K562 (cell line): ENCODE measurements at regions not wholly inside any gene's neighbourhood (a gene's known extent, or its start where the extent isn't known, plus 50 kb on each side); places are given as distances from the start of the nearest gene placed in this dataset.
A peak's percentile ranks its signal among the peaks of the same experiment; 100 is the strongest.

Experiments used
- ATAC-seq: fragments of 200-7000 bp; cut with Tn5 transposase; 3 replicates; pipeline ENCODE4 v1.9.1; 2020; ENCODE audit warnings: moderate library complexity
- BruUV-seq: library from RNA; stranded (reverse); fragments of 400-500 nt; replicated peaks from 2 replicates; lab custom pipeline; 2021; lab: Mats Ljungman, UMichigan
- CTCF ChIA-PET: fragments of 300-600 bp; formaldehyde crosslinking; extraction: SDS; loops from one replicate; lab custom pipeline; 2021; ENCODE audit warnings: low intra/inter-chr PET ratio; lab: Yijun Ruan, JAX
- POLR2A ChIA-PET: fragments of 300-600, 350-650 bp; sonication (Branson Sonifier 250); formaldehyde crosslinking; extraction: SDS; loops from one replicate; lab custom pipeline; 2021; ENCODE audit warnings: antibody characterized with exemption, inconsistent platforms; lab: Yijun Ruan, JAX
- DNase-seq, 4 experiments: peaks; one replicate each; pipeline versions ENCODE4 v3.0.0 to v3.0.0-alpha.2; 2011 to 2018; ENCODE audit warnings: low spot score in 3 of 4, mixed read lengths in 3 of 4; ENCODE audit errors: extremely low read depth in 1 of 4
- FAIRE-seq: peaks from 2 replicates; lab custom pipeline; 2011; peaks lifted over from hg19 to GRCh38; lab: Jason Lieb, UNC
- H2AFZ ChIP-seq: 2 replicates; pipeline ENCODE4 v1.6.0; 2011; ENCODE audit warnings: low read depth, low read length, control low read depth, inconsistent platforms
- H3K27ac ChIP-seq: fragments of 200-600 bp; 3 replicates; pipeline ENCODE4 v1.8.0; 2011; ENCODE audit warnings: low read depth, mild to moderate bottlenecking, control low read depth, inconsistent platforms, low read length, moderate library complexity, mixed read lengths; ENCODE audit errors: extremely low read depth
- H3K27me3 ChIP-seq, 2 experiments: fragments of 300-600 bp in 1 of 2; 2 replicates in 1 of 2; 3 replicates in 1 of 2; pipeline versions ENCODE4 v1.6.0 to v1.8.0; 2011; ENCODE audit warnings: inconsistent platforms in 2 of 2, low read length in 2 of 2, mild to moderate bottlenecking in 1 of 2, mixed read lengths in 1 of 2, moderate library complexity in 1 of 2; ENCODE audit not compliant: control insufficient read depth in 2 of 2, insufficient read depth in 2 of 2
- H3K36me3 ChIP-seq: fragments of 300-600 bp; 3 replicates; pipeline ENCODE4 v1.8.0; 2011; ENCODE audit warnings: mild to moderate bottlenecking, low read length, inconsistent platforms; ENCODE audit not compliant: control insufficient read depth, insufficient read depth
- H3K4me1 ChIP-seq, 2 experiments: fragments of 200-600 bp in 1 of 2; replicated peaks in 1 of 2; 2 replicates in 1 of 2; 3 replicates in 1 of 2; pipeline versions ENCODE4 v1.5.1 to v1.8.0; 2011; ENCODE audit warnings: inconsistent platforms in 2 of 2, low read length in 2 of 2, mild to moderate bottlenecking in 1 of 2, mixed read lengths in 1 of 2, moderate library complexity in 1 of 2; ENCODE audit not compliant: control insufficient read depth in 2 of 2, insufficient read depth in 2 of 2
- H3K4me2 ChIP-seq: 2 replicates; pipeline ENCODE4 v1.6.1; 2011; ENCODE audit warnings: low read length, control low read depth, inconsistent platforms, mixed read lengths; ENCODE audit not compliant: insufficient read depth
- H3K4me3 ChIP-seq: fragments of 200-600 bp; sonication (generic), shearing (Covaris generic); 2 replicates; pipeline ENCODE4 v1.5.1; 2016; ENCODE audit warnings: control low read depth, inconsistent platforms
- H3K79me2 ChIP-seq: fragments of 200-600 bp; 3 replicates; pipeline ENCODE4 v1.8.0; 2011; ENCODE audit warnings: low read length, inconsistent platforms; ENCODE audit not compliant: control insufficient read depth, insufficient read depth
- H3K9ac ChIP-seq, 2 experiments: 2 replicates each; pipeline versions ENCODE4 v1.6.0 to v1.6.1; 2011; ENCODE audit warnings: low read depth in 2 of 2, low read length in 2 of 2, control low read depth in 1 of 2, inconsistent platforms in 1 of 2, mild to moderate bottlenecking in 1 of 2, mixed read lengths in 1 of 2; ENCODE audit not compliant: insufficient read depth in 1 of 2
- H3K9me1 ChIP-seq: one replicate; pipeline ENCODE4 v1.6.0; 2011; ENCODE audit warnings: inconsistent platforms, mild to moderate bottlenecking, low read length, moderate library complexity; ENCODE audit not compliant: control insufficient read depth, insufficient read depth
- H3K9me3 ChIP-seq: replicated peaks from 2 replicates; pipeline ENCODE4 v1.5.1; 2011; ENCODE audit warnings: low read depth, low read length, inconsistent platforms; ENCODE audit not compliant: control insufficient read depth, insufficient read depth
- H4K20me1 ChIP-seq: replicated peaks from 2 replicates; pipeline ENCODE4 v1.6.1; 2011; ENCODE audit warnings: low read length, inconsistent platforms, mixed read lengths; ENCODE audit not compliant: control insufficient read depth, insufficient read depth
- GATAD2A ChIP-seq: fragments of 450-650 bp; IDR thresholded peaks from 2 replicates; pipeline ENCODE4 v1.6.1; 2017
- IFI16 ChIP-seq: fragments of 250-450 bp; sonication (Bioruptor Pico); IDR thresholded peaks from 2 replicates; pipeline ENCODE4 v2.1.2; 2022; ENCODE audit warnings: mild to moderate bottlenecking, inconsistent platforms
- JUND ChIP-seq, 2 experiments: IDR thresholded peaks; 2 replicates in 1 of 2; 3 replicates in 1 of 2; pipeline ENCODE4 v1.6.1; 2011; ENCODE audit warnings: borderline replicate concordance in 2 of 2, low read depth in 2 of 2, low read length in 2 of 2, improper control_type of control experiment in 1 of 2, missing biosample characterization in 1 of 2, missing genetic modification characterization in 1 of 2, missing genetic modification reagents in 1 of 2
- KLF16 ChIP-seq: IDR thresholded peaks from 2 replicates; pipeline ENCODE4 v1.6.1; 2016; ENCODE audit warnings: antibody characterized with exemption
- POLR2H ChIP-seq: IDR thresholded peaks from 2 replicates; pipeline ENCODE4 v1.6.1; 2016; ENCODE audit warnings: missing genetic modification characterization, low read depth, mild to moderate bottlenecking, control low read depth, missing compliant biosample characterization, moderate library complexity
- PYGO2 ChIP-seq: fragments of 450-650 bp; IDR thresholded peaks from 2 replicates; pipeline ENCODE4 v1.6.1; 2016; ENCODE audit warnings: mild to moderate bottlenecking, missing genetic modification characterization, moderate library complexity, missing compliant biosample characterization
- ZC3H11A ChIP-seq: IDR thresholded peaks from 2 replicates; pipeline ENCODE4 v1.6.1; 2012; ENCODE audit warnings: low read depth, low read length, improper control_type of control experiment
- ZNF232 ChIP-seq: sonication (generic); formaldehyde crosslinking; IDR thresholded peaks from 2 replicates; pipeline ENCODE4 v1.8.0; 2022; ENCODE audit warnings: mild to moderate bottlenecking, missing genetic modification reagents
- ZNF3 ChIP-seq: fragments of 250-450 bp; sonication (Bioruptor Pico); IDR thresholded peaks from 2 replicates; pipeline ENCODE4 v1.5.0; 2021; ENCODE audit warnings: mild to moderate bottlenecking, moderate library complexity
- ZNF561 ChIP-seq: fragments of 450-650 bp; formaldehyde crosslinking; conservative IDR thresholded peaks from 2 replicates; pipeline ENCODE4 v1.4.0; 2020; ENCODE audit warnings: mild to moderate bottlenecking, moderate library complexity
- ZNF584 ChIP-seq: fragments of 200-800 bp; sonication (Bioruptor generic); IDR thresholded peaks from 2 replicates; pipeline ENCODE4 v1.6.1; 2016; ENCODE audit warnings: low read depth, mild to moderate bottlenecking, missing genetic modification characterization, missing compliant biosample characterization
- ZNF589 ChIP-seq: fragments of 200-800 bp; sonication (Bioruptor generic); IDR thresholded peaks from 2 replicates; pipeline ENCODE4 v1.6.1; 2016; ENCODE audit warnings: low read depth, missing genetic modification characterization, missing compliant biosample characterization
- ZNF76 ChIP-seq: fragments of 250-450 bp; sonication (Bioruptor Pico); IDR thresholded peaks from 2 replicates; pipeline ENCODE4 v1.4.0; 2020; ENCODE audit warnings: mild to moderate bottlenecking, moderate library complexity, borderline replicate concordance
- WGBS: fragments of 100-300 bp; shearing (Covaris generic); methylation state at CpG from one replicate; pipeline ENCODE4 v1.1.6; 2016; ENCODE audit warnings: low coverage, mixed read lengths; ENCODE audit not compliant: insufficient coverage; ENCODE audit errors: missing lambda C conversion rate; 5-methylcytosine and 5-hydroxymethylcytosine counted together
- in situ Hi-C: fragments of 300-500 bp; cut with MboI; formaldehyde crosslinking; loops from 4 replicates; pipeline ENCODE4 v1.15.0; 2018; ENCODE audit warnings: inconsistent platforms, mixed read lengths
- intact Hi-C: fragments of 100-400 bp; cut with micrococcal nuclease; formaldehyde crosslinking; loops from 2 replicates; pipeline ENCODE4 v1.14.2; 2022
- TF ChIP-seq, protein P1 (sequence below): fragments of 450-650 bp; conservative IDR thresholded peaks from 2 replicates; pipeline ENCODE4 v1.6.1; 2016; ENCODE audit warnings: missing genetic modification characterization, low read depth, mild to moderate bottlenecking, missing compliant biosample characterization, moderate library complexity
- TF ChIP-seq, protein P2 (sequence below): sonication (generic); formaldehyde crosslinking; IDR thresholded peaks from 2 replicates; pipeline ENCODE4 v1.8.1; 2022; ENCODE audit warnings: missing genetic modification reagents
- TF ChIP-seq, protein P3 (sequence below): sonication (generic); formaldehyde crosslinking; IDR thresholded peaks from 2 replicates; pipeline ENCODE4 v1.8.0; 2022; ENCODE audit warnings: mild to moderate bottlenecking, missing genetic modification reagents, borderline replicate concordance

DNA sequence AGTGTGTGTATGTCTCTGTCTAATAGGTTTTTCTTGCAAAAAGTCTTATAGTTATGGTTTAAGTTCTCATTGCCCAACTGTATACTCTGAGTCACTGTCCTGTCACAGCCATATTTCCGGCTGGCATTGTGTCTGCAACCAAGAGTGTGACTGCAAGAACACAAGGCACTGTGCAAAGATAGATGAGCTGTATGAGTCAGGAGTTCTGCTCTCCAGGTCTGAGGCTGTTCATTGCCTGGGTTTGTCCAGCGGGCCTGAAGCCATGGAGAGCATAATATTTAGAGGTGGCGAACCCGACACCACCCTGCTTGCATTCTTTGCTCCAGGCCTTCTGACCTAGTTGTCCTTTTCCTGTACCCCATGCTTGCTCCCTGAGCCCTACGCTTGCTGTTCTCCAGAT lies 50.9 kb upstream of the CNIH3 start (continued):
- TF ChIP-seq POLR2H (tag) (no peak), IFI16 (no peak), JUND (IDR thresholded peaks at IDR 0.05; ENCODE audit: borderline replicate concordance, low read depth, low read length) (peak; percentile 66; the same call in 1 of the 2 replicates), JUND (tag; IDR thresholded peaks at IDR 0.05; ENCODE audit: borderline replicate concordance, low read depth, low read length) (peak; percentile 31; the same call in 1 of the 3 replicates)
- TF ChIP-seq, all 486 proteins: peak for 10

DNA sequence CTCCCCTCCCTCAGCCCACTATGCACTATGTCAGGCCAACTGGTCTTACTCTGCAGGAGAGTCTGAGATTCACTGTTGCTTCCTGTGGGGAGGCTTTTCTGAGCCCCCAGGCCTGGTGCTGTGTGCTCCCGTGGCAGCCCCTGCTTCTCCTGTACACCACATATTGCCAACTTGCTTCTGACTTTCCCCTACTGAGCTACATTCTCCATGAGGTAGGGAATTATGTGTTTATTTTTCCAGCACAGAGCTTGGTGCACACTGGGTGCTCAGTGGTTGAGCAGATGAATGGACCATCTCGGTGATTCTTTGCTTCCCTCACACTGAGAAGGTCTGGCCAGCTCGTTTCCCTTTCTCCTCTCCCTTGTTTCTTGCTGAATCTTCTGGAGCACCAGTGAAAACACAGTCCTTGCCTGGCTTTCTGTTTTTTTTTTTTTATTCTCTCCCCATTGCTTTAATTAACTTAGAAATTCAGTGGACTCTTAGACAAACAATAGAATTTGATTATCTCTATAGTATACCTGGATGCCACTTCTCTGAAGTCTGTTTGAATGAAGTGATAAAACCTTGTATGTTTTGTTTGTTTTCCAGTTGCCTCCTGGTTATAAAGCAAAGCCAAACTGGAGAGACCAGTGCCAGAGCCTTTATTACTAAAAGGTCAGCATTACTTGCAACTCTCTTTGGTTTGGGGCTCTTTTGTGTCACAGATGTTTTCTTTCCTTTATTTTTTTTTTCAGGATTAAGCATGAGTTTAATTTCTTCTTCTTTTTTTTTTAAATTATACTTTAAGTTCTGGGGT lies 50.3 kb upstream of the CNIH3 start:
- Histone ChIP-seq H3K36me3 (no peaks in the 10 kb centered on the region), H3K9ac (no peak overlapping the region), H3K9me3 (no peaks in the 10 kb centered on the region), H3K4me3 (no peak overlapping the region), H3K79me2 (no peaks in the 10 kb centered on the region), H3K27me3 (peaks cover 0 to under 1% of the 10 kb centered on the region in 2 experiments; a peak in 2 of 5 replicates), H3K9me1 (no peaks in the 10 kb centered on the region), H3K4me2 (no peak overlapping the region), H4K20me1 (no peaks in the 10 kb centered on the region), H2AFZ (no peak overlapping the region; the same call in 1 of the 2 replicates), H3K4me1 (no peaks in the 10 kb centered on the region), H3K27ac (no peak overlapping the region)
- intact Hi-C loops (no loop called here), in situ Hi-C loops (no loop called here)
- no peak for DNase-seq
- TF ChIP-seq ZNF589 (CRISPR knock-in tag) (no peak), KLF16 (no peak), ZNF3 (CRISPR knock-in tag) (no peak), PYGO2 (tag) (no peak), ZNF76 (CRISPR knock-in tag) (no peak), ZC3H11A (no peak), ZNF584 (no peak), ZNF561 (CRISPR knock-in tag) (no peak), GATAD2A (no peak), ZNF232 (CRISPR knock-in tag) (no peak)
- TF ChIP-seq, protein P1, sequence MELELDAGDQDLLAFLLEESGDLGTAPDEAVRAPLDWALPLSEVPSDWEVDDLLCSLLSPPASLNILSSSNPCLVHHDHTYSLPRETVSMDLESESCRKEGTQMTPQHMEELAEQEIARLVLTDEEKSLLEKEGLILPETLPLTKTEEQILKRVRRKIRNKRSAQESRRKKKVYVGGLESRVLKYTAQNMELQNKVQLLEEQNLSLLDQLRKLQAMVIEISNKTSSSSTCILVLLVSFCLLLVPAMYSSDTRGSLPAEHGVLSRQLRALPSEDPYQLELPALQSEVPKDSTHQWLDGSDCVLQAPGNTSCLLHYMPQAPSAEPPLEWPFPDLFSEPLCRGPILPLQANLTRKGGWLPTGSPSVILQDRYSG (tag), result no peak
- TF ChIP-seq, protein P2, sequence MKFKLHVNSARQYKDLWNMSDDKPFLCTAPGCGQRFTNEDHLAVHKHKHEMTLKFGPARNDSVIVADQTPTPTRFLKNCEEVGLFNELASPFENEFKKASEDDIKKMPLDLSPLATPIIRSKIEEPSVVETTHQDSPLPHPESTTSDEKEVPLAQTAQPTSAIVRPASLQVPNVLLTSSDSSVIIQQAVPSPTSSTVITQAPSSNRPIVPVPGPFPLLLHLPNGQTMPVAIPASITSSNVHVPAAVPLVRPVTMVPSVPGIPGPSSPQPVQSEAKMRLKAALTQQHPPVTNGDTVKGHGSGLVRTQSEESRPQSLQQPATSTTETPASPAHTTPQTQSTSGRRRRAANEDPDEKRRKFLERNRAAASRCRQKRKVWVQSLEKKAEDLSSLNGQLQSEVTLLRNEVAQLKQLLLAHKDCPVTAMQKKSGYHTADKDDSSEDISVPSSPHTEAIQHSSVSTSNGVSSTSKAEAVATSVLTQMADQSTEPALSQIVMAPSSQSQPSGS (CRISPR knock-in tag), result no peak
- TF ChIP-seq, protein P3, sequence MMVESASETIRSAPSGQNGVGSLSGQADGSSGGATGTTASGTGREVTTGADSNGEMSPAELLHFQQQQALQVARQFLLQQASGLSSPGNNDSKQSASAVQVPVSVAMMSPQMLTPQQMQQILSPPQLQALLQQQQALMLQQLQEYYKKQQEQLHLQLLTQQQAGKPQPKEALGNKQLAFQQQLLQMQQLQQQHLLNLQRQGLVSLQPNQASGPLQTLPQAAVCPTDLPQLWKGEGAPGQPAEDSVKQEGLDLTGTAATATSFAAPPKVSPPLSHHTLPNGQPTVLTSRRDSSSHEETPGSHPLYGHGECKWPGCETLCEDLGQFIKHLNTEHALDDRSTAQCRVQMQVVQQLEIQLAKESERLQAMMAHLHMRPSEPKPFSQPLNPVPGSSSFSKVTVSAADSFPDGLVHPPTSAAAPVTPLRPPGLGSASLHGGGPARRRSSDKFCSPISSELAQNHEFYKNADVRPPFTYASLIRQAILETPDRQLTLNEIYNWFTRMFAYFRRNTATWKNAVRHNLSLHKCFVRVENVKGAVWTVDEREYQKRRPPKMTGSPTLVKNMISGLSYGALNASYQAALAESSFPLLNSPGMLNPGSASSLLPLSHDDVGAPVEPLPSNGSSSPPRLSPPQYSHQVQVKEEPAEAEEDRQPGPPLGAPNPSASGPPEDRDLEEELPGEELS (CRISPR knock-in tag), result no peak
- ChIA-PET POLR2A (interaction anchor here (0.6 kb wide), 1 partner anchor 11 kb away, joined by 3 read pairs; no protein-coding TSS in a partner anchor), CTCF (no interaction called here)
- no TSS peak for BruUV-seq
- no peak for FAIRE-seq
- WGBS, result 0% methylated on average over 3 of the region's 3 CpGs
- ATAC-seq, result no peak
